Stomach (tissue), 8 donors: ENCODE measurements at regions not wholly inside any gene's neighbourhood (a gene's known extent, or its start where the extent isn't known, plus 50 kb on each side); places are given as distances from the start of the nearest gene placed in this dataset.

Experiments
- DNase-seq, 2 donors: peaks; one replicate each; pipeline versions ENCODE4 v3.0.0 to v3.0.0-alpha.2; 2013 to 2019
- H3K27ac ChIP-seq, 5 donors: fragments of 200-600 bp in 4 of 5; sonication (generic) in 4 of 5; one replicate each; pipeline ENCODE4 v1.5.1; 2013 to 2019; ENCODE audit warnings: mild to moderate bottlenecking in 1 of 5, moderate library complexity in 1 of 5
- H3K27me3 ChIP-seq, 3 donors: fragments of 200-600 bp; sonication (generic); one replicate each; pipeline ENCODE4 v1.5.1; 2017 to 2019; ENCODE audit warnings: mixed run types in 1 of 3
- H3K36me3 ChIP-seq, 4 donors: fragments of 200-600 bp; sonication (generic); 1 replicate in 3 of 4; 2 replicates in 1 of 4; pipeline ENCODE4 v1.5.1; 2016 to 2019
- H3K4me1 ChIP-seq, 4 donors: fragments of 200-600 bp; sonication (generic); one replicate each; pipeline ENCODE4 v1.5.1; 2016 to 2019
- H3K4me3 ChIP-seq, 4 donors: fragments of 200-600 bp; sonication (generic) in 3 of 4; one replicate each; pipeline ENCODE4 v1.5.1; 2016 to 2019; ENCODE audit warnings: mild to moderate bottlenecking in 1 of 4
- H3K9me3 ChIP-seq, 4 donors: fragments of 200-600 bp; sonication (generic); one replicate each; pipeline ENCODE4 v1.5.1; 2016 to 2019
- CTCF ChIP-seq, 7 experiments: fragments of 450-650 bp in 4 of 7; fragments of 200-600 bp in 3 of 7; sonication (generic) in 3 of 7; IDR thresholded peaks; one replicate each; pipeline ENCODE4 v1.5.1; 2016 to 2019; ENCODE audit warnings: antibody characterized with exemption in 7 of 7, control low read depth in 2 of 7, mild to moderate bottlenecking in 1 of 7
- EP300 ChIP-seq: sonication (generic); formaldehyde crosslinking; IDR thresholded peaks from one replicate; pipeline ENCODE4 v1.6.1; 2017; ENCODE audit warnings: antibody characterized with exemption
- POLR2A ChIP-seq, 4 donors: fragments of 450-650 bp; IDR thresholded peaks; one replicate each; pipeline ENCODE4 v1.6.1; 2016; ENCODE audit warnings: antibody characterized with exemption in 4 of 4, control low read depth in 2 of 4, mild to moderate bottlenecking in 1 of 4, moderate library complexity in 1 of 4
- POLR2AphosphoS5 ChIP-seq, 3 donors: sonication (generic); formaldehyde crosslinking; IDR thresholded peaks; one replicate each; pipeline ENCODE4 v1.6.1; 2016; ENCODE audit warnings: antibody characterized with exemption in 3 of 3
- WGBS, 5 donors: extraction: QIAGEN DNeasy Blood & Tissue Kit in 3 of 5; methylation state at CpG; one replicate each; pipeline versions ENCODE4 v1.1.5 to v1.1.7; 2013 to 2018; 5-methylcytosine and 5-hydroxymethylcytosine counted together
- intact Hi-C: fragments of 100-400 bp; cut with DNase I; formaldehyde crosslinking; loops from one replicate; pipeline ENCODE4 v1.15.1; 2023; ENCODE audit warnings: low total_unique reads
- donor health status: healthy with polysubstance abuse.
- donor health status: Bipolar disorder and iron deficiency.
- donor health status: healthy.

- no peak for DNase-seq
- 89 to 95% (median 93%) methylated on average over 7 of the region's 7 CpGs for WGBS, 5 donors
These were observed 71.7 kb upstream of the CFAP20DC start for GRCh38 chr3:59121346-59122144.

GRCh38 chr3:59118928-59119327, 69.1 kb upstream of the CFAP20DC start:
- TF ChIP-seq POLR2A (IDR thresholded peaks at IDR 0.05) (no peak), CTCF (IDR thresholded peaks at IDR 0.05) (no peak), EP300 (no peak), POLR2AphosphoS5 (IDR thresholded peaks at IDR 0.05) (no peak)
- no peaks in the 10 kb centered on the region for H3K4me1 ChIP-seq
- intact Hi-C loops: no loop called here
- H3K27me3 ChIP-seq: no peaks in the 10 kb centered on the region
- H3K9me3 ChIP-seq: no peaks in the 10 kb centered on the region
- no peak overlapping the region for H3K4me3 ChIP-seq
- H3K36me3 ChIP-seq: no peaks in the 10 kb centered on the region
- H3K27ac ChIP-seq: no peak overlapping the region
- 93 to 97% (median 97%) methylated on average over 3 of the region's 3 CpGs for WGBS, 5 donors
- DNase-seq: no peak

More at GRCh38 chr3:59121346-59122144, 71.7 kb upstream of the CFAP20DC start:
- TF ChIP-seq POLR2A (IDR thresholded peaks at IDR 0.05) (no peak), POLR2AphosphoS5 (IDR thresholded peaks at IDR 0.05) (no peak), CTCF (IDR thresholded peaks at IDR 0.05) (no peak), EP300 (no peak)
- no peak overlapping the region for H3K4me3 ChIP-seq
- H3K36me3 ChIP-seq: no peaks in the 10 kb centered on the region
- no peaks in the 10 kb centered on the region for H3K4me1 ChIP-seq
- no peak overlapping the region for H3K27ac ChIP-seq
- intact Hi-C loops: no loop called here
- no peaks in the 10 kb centered on the region for H3K27me3 ChIP-seq
- H3K9me3 ChIP-seq: no peaks in the 10 kb centered on the region

GRCh38 chr3:59117396-59117795, 67.6 kb upstream of the CFAP20DC start:
- no peak overlapping the region for H3K4me3 ChIP-seq
- H3K36me3 ChIP-seq: no peaks in the 10 kb centered on the region
- DNase-seq: no peak
- no peak for TF ChIP-seq EP300
- TF ChIP-seq POLR2A (IDR thresholded peaks at IDR 0.05): no peak
- TF ChIP-seq CTCF (IDR thresholded peaks at IDR 0.05): no peak
- no peak for TF ChIP-seq POLR2AphosphoS5 (IDR thresholded peaks at IDR 0.05)
- intact Hi-C loops: no loop called here
- H3K4me1 ChIP-seq: no peaks in the 10 kb centered on the region
- H3K27ac ChIP-seq: no peak overlapping the region
- 89 to 98% (median 94%) methylated on average over 3 of the region's 3 CpGs for WGBS, 5 donors
- H3K27me3 ChIP-seq: no peaks in the 10 kb centered on the region
- H3K9me3 ChIP-seq: no peaks in the 10 kb centered on the region

GRCh38 chr3:59116233-59116537, 66.4 kb upstream of the CFAP20DC start:
- no peaks in the 10 kb centered on the region for H3K27me3 ChIP-seq
- 72 to 88% (median 79%) methylated on average over 2 of the region's 2 CpGs for WGBS, 5 donors
- intact Hi-C loops: no loop called here
- no peak for DNase-seq
- TF ChIP-seq POLR2A (IDR thresholded peaks at IDR 0.05) (no peak), CTCF (IDR thresholded peaks at IDR 0.05) (no peak), EP300 (no peak), POLR2AphosphoS5 (IDR thresholded peaks at IDR 0.05) (no peak)
- H3K9me3 ChIP-seq: no peaks in the 10 kb centered on the region
- H3K4me3 ChIP-seq: no peak overlapping the region
- H3K4me1 ChIP-seq: no peaks in the 10 kb centered on the region
- H3K36me3 ChIP-seq: no peaks in the 10 kb centered on the region
- no peak overlapping the region for H3K27ac ChIP-seq
